DOHH2 (cell line): ENCODE measurements at regions not wholly inside any gene's neighbourhood (a gene's known extent, or its start where the extent isn't known, plus 50 kb on each side); places are given as distances from the start of the nearest gene placed in this dataset.

Experiments used
- EZH2phosphoT487 ChIP-seq: fragments of 200-600 bp; sonication (generic); IDR thresholded peaks from 2 replicates; pipeline ENCODE4 v1.6.1; 2017; ENCODE audit warnings: borderline replicate concordance, mild to moderate bottlenecking, antibody characterized with exemption, low read length, moderate library complexity, mixed read lengths
- TF ChIP-seq, protein P1 (sequence below): fragments of 200-600 bp; sonication (generic); IDR thresholded peaks from one replicate; pipeline ENCODE4 v1.5.1; 2014; ENCODE audit warnings: antibody characterized with exemption, mild to moderate bottlenecking, low read depth, low read length; ENCODE audit not compliant: poor library complexity, severe bottlenecking

DNA sequence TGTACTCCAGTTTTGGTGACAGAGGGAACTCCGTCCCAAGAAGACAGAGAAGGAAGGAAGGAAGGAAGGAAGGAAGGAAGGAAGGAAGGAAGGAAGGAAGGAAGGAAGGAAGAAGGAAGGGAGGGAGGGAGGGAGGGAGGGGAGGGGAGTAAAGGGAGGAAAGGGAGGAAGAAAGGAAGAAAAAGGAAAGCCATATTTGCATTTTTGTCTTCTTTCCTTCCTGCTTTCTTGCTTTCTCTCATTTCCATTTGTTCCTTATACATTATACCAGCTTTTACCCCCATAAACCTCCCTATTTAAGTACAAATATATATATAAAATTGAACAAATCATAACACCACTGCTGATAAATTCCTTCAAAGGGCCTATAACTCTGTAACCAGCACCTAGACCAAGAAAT lies 151.8 kb downstream of the SMC2 start:
- TF ChIP-seq, protein P1, sequence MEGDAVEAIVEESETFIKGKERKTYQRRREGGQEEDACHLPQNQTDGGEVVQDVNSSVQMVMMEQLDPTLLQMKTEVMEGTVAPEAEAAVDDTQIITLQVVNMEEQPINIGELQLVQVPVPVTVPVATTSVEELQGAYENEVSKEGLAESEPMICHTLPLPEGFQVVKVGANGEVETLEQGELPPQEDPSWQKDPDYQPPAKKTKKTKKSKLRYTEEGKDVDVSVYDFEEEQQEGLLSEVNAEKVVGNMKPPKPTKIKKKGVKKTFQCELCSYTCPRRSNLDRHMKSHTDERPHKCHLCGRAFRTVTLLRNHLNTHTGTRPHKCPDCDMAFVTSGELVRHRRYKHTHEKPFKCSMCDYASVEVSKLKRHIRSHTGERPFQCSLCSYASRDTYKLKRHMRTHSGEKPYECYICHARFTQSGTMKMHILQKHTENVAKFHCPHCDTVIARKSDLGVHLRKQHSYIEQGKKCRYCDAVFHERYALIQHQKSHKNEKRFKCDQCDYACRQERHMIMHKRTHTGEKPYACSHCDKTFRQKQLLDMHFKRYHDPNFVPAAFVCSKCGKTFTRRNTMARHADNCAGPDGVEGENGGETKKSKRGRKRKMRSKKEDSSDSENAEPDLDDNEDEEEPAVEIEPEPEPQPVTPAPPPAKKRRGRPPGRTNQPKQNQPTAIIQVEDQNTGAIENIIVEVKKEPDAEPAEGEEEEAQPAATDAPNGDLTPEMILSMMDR = no peak
- TF ChIP-seq EZH2phosphoT487 = no peak
